ENCODE measurements at regions not wholly inside any gene's neighbourhood (a gene's known extent, or its start where the extent isn't known, plus 50 kb on each side); places are given as distances from the start of the nearest gene placed in this dataset.

DNA sequence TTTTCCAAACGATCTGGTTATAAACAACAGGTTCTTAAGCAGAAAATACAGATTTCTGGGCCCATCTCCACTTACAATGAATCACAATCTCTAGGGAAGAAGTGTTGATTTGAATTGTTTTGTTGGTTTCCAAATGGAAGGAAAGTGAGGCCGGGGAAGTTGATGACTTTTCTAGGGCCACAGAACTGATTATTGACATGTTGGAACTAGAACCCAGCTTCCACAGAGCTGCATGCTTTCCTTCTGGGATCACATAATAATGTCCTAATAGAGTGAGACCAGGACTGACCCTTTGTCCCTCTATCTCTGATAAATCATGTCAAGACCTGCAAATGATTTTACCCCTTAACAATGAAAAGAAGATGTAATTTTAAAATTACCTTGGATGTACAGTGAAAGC lies 332.2 kb downstream of the OSR1 start:
- TF ChIP-seq, protein P1, sequence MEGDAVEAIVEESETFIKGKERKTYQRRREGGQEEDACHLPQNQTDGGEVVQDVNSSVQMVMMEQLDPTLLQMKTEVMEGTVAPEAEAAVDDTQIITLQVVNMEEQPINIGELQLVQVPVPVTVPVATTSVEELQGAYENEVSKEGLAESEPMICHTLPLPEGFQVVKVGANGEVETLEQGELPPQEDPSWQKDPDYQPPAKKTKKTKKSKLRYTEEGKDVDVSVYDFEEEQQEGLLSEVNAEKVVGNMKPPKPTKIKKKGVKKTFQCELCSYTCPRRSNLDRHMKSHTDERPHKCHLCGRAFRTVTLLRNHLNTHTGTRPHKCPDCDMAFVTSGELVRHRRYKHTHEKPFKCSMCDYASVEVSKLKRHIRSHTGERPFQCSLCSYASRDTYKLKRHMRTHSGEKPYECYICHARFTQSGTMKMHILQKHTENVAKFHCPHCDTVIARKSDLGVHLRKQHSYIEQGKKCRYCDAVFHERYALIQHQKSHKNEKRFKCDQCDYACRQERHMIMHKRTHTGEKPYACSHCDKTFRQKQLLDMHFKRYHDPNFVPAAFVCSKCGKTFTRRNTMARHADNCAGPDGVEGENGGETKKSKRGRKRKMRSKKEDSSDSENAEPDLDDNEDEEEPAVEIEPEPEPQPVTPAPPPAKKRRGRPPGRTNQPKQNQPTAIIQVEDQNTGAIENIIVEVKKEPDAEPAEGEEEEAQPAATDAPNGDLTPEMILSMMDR (IDR thresholded peaks at IDR 0.05) = no peak
- TF ChIP-seq EP300 (IDR thresholded peaks at IDR 0.05) (no peak), POLR2A (IDR thresholded peaks at IDR 0.05) (no peak)
